ENCODE measurements at regions not wholly inside any gene's neighbourhood (a gene's known extent, or its start where the extent isn't known, plus 50 kb on each side); places are given as distances from the start of the nearest gene placed in this dataset.

DNA sequence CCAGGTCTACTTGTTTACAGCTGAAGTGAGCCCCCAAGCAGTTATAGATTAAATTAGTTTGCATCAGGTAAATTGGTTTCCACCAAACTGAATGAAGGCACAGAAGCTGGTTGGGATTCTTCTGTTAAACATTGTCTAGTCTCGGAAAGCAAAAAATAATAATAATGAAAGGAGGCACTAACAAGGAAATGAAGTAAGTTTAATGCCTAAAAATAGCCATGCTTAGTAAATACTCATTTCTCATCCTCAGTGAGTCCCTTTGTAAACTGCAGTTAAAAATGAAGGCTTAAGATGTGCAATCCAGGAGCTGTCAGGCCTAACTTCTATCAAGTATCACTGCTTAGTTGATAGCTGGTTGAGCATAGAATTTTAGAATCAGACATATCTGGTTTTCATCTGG is 113.5 kb downstream of the BTG1 start:
- H3K36me3 Mint-ChIP-seq (ENCODE audit: insufficient read depth, unreplicated experiment): no peaks in the 10 kb centered on the region
- H3K27ac Mint-ChIP-seq (ENCODE audit: unreplicated experiment): no peak overlapping the region
- no peak overlapping the region for H3K4me3 Mint-ChIP-seq (ENCODE audit: unreplicated experiment)
- no peaks in the 10 kb centered on the region for H3K9me3 Mint-ChIP-seq (ENCODE audit: unreplicated experiment)
- no TSS peak for BruUV-seq (replicated peaks)
- ChIA-PET CTCF (no interaction called here), POLR2A (no interaction called here)
- no peaks in the 10 kb centered on the region for H3K36me3 ChIP-seq (ENCODE audit: control insufficient read depth, insufficient read depth, low read length)
- TF ChIP-seq, protein P1, sequence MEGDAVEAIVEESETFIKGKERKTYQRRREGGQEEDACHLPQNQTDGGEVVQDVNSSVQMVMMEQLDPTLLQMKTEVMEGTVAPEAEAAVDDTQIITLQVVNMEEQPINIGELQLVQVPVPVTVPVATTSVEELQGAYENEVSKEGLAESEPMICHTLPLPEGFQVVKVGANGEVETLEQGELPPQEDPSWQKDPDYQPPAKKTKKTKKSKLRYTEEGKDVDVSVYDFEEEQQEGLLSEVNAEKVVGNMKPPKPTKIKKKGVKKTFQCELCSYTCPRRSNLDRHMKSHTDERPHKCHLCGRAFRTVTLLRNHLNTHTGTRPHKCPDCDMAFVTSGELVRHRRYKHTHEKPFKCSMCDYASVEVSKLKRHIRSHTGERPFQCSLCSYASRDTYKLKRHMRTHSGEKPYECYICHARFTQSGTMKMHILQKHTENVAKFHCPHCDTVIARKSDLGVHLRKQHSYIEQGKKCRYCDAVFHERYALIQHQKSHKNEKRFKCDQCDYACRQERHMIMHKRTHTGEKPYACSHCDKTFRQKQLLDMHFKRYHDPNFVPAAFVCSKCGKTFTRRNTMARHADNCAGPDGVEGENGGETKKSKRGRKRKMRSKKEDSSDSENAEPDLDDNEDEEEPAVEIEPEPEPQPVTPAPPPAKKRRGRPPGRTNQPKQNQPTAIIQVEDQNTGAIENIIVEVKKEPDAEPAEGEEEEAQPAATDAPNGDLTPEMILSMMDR (IDR thresholded peaks at IDR 0.05; ENCODE audit: insufficient read depth in 1 of 2, low read depth in 1 of 2, low read length in 1 of 2, severe bottlenecking in 1 of 2, unreplicated experiment in 1 of 2): no peak
- H3K9me3 ChIP-seq: no peaks in the 10 kb centered on the region
- no peaks in the 10 kb centered on the region for H3K27me3 Mint-ChIP-seq (ENCODE audit: insufficient read depth, unreplicated experiment)
- no peak overlapping the region for H3K4me3 ChIP-seq (ENCODE audit: low read depth, low read length)
- H3K27me3 ChIP-seq (replicated peaks; ENCODE audit: control insufficient read depth, insufficient read depth, low read length): no peaks in the 10 kb centered on the region
- intact Hi-C loops (cut with micrococcal nuclease; ENCODE audit: unreplicated experiment): no loop called here
- peaks cover 7% of the 10 kb centered on the region for H3K4me1 Mint-ChIP-seq (ENCODE audit: low read depth, unreplicated experiment)
- H3K4me1 ChIP-seq: peaks cover 12% of the 10 kb centered on the region
- DNase-seq: no peak

DNA sequence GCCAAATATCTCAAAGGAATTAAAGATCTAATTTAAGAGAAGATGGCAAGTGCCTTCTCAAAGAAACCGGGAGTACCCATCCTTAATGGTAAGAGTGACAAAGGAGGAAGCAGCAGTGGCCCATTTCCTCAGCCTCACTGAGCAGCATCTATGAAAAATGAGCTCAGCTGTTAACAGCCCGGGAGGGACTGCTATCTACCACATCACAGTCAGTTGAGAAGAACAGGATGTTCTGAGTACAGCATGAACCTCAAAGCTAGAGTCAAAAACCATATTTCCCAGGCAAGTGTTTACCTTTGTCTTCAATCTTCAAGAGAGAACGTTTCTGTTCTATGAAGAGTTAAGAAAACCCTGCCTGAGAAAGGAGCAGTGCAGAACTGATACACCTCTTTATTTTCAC is 115.0 kb downstream of the BTG1 start:
- Histone ChIP-seq H3K27me3 (replicated peaks; ENCODE audit: control insufficient read depth, insufficient read depth, low read length) (no peaks in the 10 kb centered on the region), H3K4me1 (peaks cover 10% of the 10 kb centered on the region), H3K36me3 (ENCODE audit: control insufficient read depth, insufficient read depth, low read length) (no peaks in the 10 kb centered on the region), H3K4me3 (ENCODE audit: low read depth, low read length) (no peak overlapping the region), H3K9me3 (no peaks in the 10 kb centered on the region)
- H3K27ac Mint-ChIP-seq (ENCODE audit: unreplicated experiment): no peak overlapping the region
- H3K4me3 Mint-ChIP-seq (ENCODE audit: unreplicated experiment): no peak overlapping the region
- no peak for DNase-seq
- H3K9me3 Mint-ChIP-seq (ENCODE audit: unreplicated experiment): no peaks in the 10 kb centered on the region
- H3K4me1 Mint-ChIP-seq (ENCODE audit: low read depth, unreplicated experiment): peaks cover 7% of the 10 kb centered on the region
- intact Hi-C loops (cut with micrococcal nuclease; ENCODE audit: unreplicated experiment): no loop called here
- H3K27me3 Mint-ChIP-seq (ENCODE audit: insufficient read depth, unreplicated experiment): no peaks in the 10 kb centered on the region
- H3K36me3 Mint-ChIP-seq (ENCODE audit: insufficient read depth, unreplicated experiment): no peaks in the 10 kb centered on the region
- CTCF ChIA-PET: no interaction called here
- POLR2A ChIA-PET: no interaction called here
- TF ChIP-seq, protein P1 (IDR thresholded peaks at IDR 0.05; ENCODE audit: insufficient read depth in 1 of 2, low read depth in 1 of 2, low read length in 1 of 2, severe bottlenecking in 1 of 2, unreplicated experiment in 1 of 2): no peak
- no TSS peak for BruUV-seq (replicated peaks)

DNA sequence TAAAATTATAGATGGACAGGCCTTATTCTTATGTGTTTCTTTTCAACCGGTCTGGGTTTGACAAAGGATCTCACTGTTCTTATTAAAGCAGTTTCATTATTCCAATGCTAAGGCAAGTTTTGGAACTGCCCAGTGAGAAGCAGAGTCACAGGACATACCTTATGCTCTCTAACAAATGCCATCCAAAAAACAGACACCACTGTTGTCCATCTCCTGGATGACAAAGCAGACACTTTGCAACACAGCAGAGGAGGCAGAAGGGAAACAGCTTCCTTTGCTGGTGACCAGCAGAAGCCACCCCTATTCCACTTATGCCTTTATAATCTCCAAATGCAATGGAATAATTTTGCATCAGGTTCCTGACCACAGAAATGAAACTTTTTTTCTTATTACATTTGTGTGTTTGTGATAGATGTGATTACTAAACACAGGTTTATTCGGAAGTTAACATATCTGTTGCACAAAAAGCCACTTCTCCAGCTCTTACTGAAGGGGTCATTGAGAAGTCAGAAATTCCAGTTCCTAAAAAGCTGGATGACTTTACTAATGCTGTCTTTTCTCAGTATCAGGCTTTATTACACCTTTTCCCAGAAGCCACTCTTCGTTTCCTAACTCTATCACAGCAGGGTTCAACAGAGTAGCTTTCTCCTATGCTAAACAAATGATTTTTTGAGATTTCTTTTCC is 115.6 kb downstream of the BTG1 start:
- H3K27ac Mint-ChIP-seq (ENCODE audit: unreplicated experiment): no peak overlapping the region
- H3K9me3 Mint-ChIP-seq (ENCODE audit: unreplicated experiment): no peaks in the 10 kb centered on the region
- Histone ChIP-seq H3K9me3 (no peaks in the 10 kb centered on the region), H3K36me3 (ENCODE audit: control insufficient read depth, insufficient read depth, low read length) (no peaks in the 10 kb centered on the region), H3K27me3 (replicated peaks; ENCODE audit: control insufficient read depth, insufficient read depth, low read length) (no peaks in the 10 kb centered on the region), H3K4me3 (ENCODE audit: low read depth, low read length) (no peak overlapping the region), H3K4me1 (peaks cover 4% of the 10 kb centered on the region; the same call in 1 of the 2 replicates)
- no peaks in the 10 kb centered on the region for H3K27me3 Mint-ChIP-seq (ENCODE audit: insufficient read depth, unreplicated experiment)
- BruUV-seq (replicated peaks): no TSS peak
- intact Hi-C loops (cut with micrococcal nuclease; ENCODE audit: unreplicated experiment): no loop called here
- no peak for DNase-seq
- POLR2A ChIA-PET: no interaction called here
- peaks cover 4% of the 10 kb centered on the region for H3K4me1 Mint-ChIP-seq (ENCODE audit: low read depth, unreplicated experiment)
- CTCF ChIA-PET: no interaction called here
- no peaks in the 10 kb centered on the region for H3K36me3 Mint-ChIP-seq (ENCODE audit: insufficient read depth, unreplicated experiment)
- TF ChIP-seq, protein P1 (IDR thresholded peaks at IDR 0.05; ENCODE audit: insufficient read depth in 1 of 2, low read depth in 1 of 2, low read length in 1 of 2, severe bottlenecking in 1 of 2, unreplicated experiment in 1 of 2): no peak
- H3K4me3 Mint-ChIP-seq (ENCODE audit: unreplicated experiment): no peak overlapping the region
